Esophagus squamous epithelium (tissue), 5 donors: ENCODE measurements at regions not wholly inside any gene's neighbourhood (a gene's known extent, or its start where the extent isn't known, plus 50 kb on each side); places are given as distances from the start of the nearest gene placed in this dataset.

Experiments used
- DNase-seq: peaks from one replicate; lab custom pipeline; 2025; lab: John Stamatoyannopoulos, UW
- H3K27ac ChIP-seq, 4 donors: fragments of 200-600 bp; sonication (generic); one replicate each; pipeline ENCODE4 v1.5.1; 2016 to 2019; ENCODE audit warnings: mild to moderate bottlenecking in 1 of 4
- H3K27me3 ChIP-seq, 4 donors: fragments of 200-600 bp; sonication (generic); 1 replicate in 3 of 4; 2 replicates in 1 of 4; pipeline versions ENCODE4 v1.5.1 to v1.6.0; 2017 to 2021; ENCODE audit warnings: antibody characterized with exemption in 1 of 4
- H3K36me3 ChIP-seq, 3 donors: fragments of 200-600 bp; sonication (generic); one replicate each; pipeline ENCODE4 v1.5.1; 2016 to 2019
- H3K4me1 ChIP-seq, 3 donors: fragments of 200-600 bp; sonication (generic); one replicate each; pipeline ENCODE4 v1.5.1; 2017 to 2019
- H3K4me3 ChIP-seq, 4 donors: fragments of 200-600 bp; sonication (generic); 1 replicate in 3 of 4; 2 replicates in 1 of 4; pipeline ENCODE4 v1.5.1; 2016 to 2019; ENCODE audit warnings: mild to moderate bottlenecking in 2 of 4, moderate library complexity in 1 of 4
- H3K9me3 ChIP-seq, 3 donors: fragments of 200-600 bp; sonication (generic); one replicate each; pipeline ENCODE4 v1.5.1; 2016 to 2019
- CTCF ChIP-seq, 6 experiments: fragments of 450-650 bp in 4 of 6; fragments of 200-600 bp in 2 of 6; sonication (generic) in 2 of 6; IDR thresholded peaks; one replicate each; pipeline ENCODE4 v1.5.1; 2016 to 2019; ENCODE audit warnings: antibody characterized with exemption in 6 of 6, mild to moderate bottlenecking in 4 of 6, moderate library complexity in 4 of 6
- POLR2A ChIP-seq, 4 donors: fragments of 450-650 bp; IDR thresholded peaks; one replicate each; pipeline ENCODE4 v1.6.1; 2017; ENCODE audit warnings: antibody characterized with exemption in 4 of 4, mild to moderate bottlenecking in 4 of 4, moderate library complexity in 3 of 4
- WGBS, 2 donors: methylation state at CpG; one replicate each; pipeline ENCODE4 v1.1.5; 2018; 5-methylcytosine and 5-hydroxymethylcytosine counted together
- intact Hi-C: fragments of 100-400 bp; cut with DNase I; formaldehyde crosslinking; loops from one replicate; pipeline ENCODE4 v1.15.0; 2022
- donor health status: DM: yes; HTN: yes; CAD: no.

- Histone ChIP-seq H3K4me3 (no peak overlapping the region), H3K9me3 (no peaks in the 10 kb centered on the region), H3K36me3 (no peaks in the 10 kb centered on the region), H3K27me3 (no peaks in the 10 kb centered on the region), H3K27ac (no peak overlapping the region), H3K4me1 (no peaks in the 10 kb centered on the region)
- WGBS, 2 donors: 35 to 46% methylated on average over 3 to 5 of the region's 5 CpGs
- intact Hi-C loops: no loop called here
- TF ChIP-seq POLR2A (IDR thresholded peaks at IDR 0.05) (no peak), CTCF (IDR thresholded peaks at IDR 0.05) (no peak)
- DNase-seq: no peak
Measured at GRCh38 chr5:2579126-2579525, 172.4 kb downstream of the IRX2 start.

DNA sequence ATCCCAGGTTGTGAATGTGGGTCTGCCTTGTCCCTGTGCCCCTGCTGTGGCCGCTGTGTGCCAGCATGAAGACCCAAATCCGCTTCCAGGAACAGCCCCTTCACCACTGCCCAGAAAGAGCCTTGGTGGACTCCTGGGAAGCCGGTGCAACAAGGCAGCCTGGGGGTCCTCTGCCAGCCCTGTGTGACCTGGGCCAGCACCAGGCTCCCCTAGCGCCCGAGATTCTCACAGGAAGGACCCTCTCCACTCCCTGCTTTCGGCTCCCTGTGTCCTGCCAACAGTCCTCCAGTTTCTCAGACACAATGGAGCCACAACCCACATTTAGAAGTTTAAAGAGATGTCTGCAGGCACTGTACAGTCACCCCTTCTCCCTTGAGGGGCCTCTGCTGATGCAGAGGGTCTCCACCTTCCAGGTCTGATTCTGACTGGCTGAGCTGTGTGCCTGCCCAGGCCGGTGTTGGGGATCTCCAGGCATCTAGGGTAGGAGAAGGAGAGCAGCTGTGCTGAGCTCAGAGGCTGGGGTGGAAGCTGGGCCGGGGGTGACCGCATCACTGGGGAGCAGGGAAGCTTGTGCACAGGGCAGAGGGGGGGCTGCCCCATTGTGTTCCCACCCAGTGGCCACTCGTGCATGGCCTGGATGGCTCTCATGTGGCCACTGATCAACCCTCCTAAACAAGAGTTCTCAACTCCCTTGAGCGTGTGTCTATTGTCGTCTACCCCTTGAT, 174.0 kb downstream of the IRX2 start:
- Histone ChIP-seq H3K4me1 (no peaks in the 10 kb centered on the region), H3K27ac (no peak overlapping the region), H3K9me3 (no peaks in the 10 kb centered on the region), H3K27me3 (no peaks in the 10 kb centered on the region), H3K4me3 (no peak overlapping the region), H3K36me3 (no peaks in the 10 kb centered on the region)
- TF ChIP-seq POLR2A (IDR thresholded peaks at IDR 0.05) (no peak), CTCF (IDR thresholded peaks at IDR 0.05) (no peak)
- WGBS, 2 donors: 63 to 71% methylated on average over 6 to 7 of the region's 12 CpGs
- intact Hi-C loops: no loop called here
- DNase-seq: no peak

GRCh38 chr5:2576823-2577222, 174.7 kb downstream of the IRX2 start:
- no peak for DNase-seq
- no peaks in the 10 kb centered on the region for H3K9me3 ChIP-seq
- H3K27ac ChIP-seq: no peak overlapping the region
- H3K4me1 ChIP-seq: no peaks in the 10 kb centered on the region
- H3K27me3 ChIP-seq: no peaks in the 10 kb centered on the region
- no peak overlapping the region for H3K4me3 ChIP-seq
- TF ChIP-seq POLR2A (IDR thresholded peaks at IDR 0.05) (no peak), CTCF (IDR thresholded peaks at IDR 0.05) (no peak)
- H3K36me3 ChIP-seq: no peaks in the 10 kb centered on the region
- 61 to 71% methylated on average over 6 to 9 of the region's 11 CpGs for WGBS, 2 donors
- intact Hi-C loops: no loop called here

DNA sequence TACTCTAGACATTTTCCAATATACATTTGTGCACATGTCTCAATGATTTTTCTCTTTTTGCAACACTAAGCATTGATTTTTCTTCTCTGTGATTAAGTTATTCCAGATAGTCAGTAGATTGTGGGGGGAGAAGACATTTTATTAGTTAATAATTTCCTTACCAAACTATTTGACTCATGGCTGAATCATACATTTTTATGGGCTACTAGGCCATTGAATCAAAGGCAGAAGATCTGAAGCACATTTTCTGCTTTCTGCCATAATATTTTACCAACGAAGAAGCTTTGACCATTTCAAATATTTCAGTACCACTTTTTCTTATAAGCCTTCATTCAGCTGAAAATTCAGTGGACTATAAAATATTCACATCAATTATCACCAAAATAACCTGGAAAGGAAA, 175.6 kb downstream of the IRX2 start:
- 36 to 43% methylated on average over 1 of the region's 1 CpG for WGBS, 2 donors
- no peak for DNase-seq
- Histone ChIP-seq H3K27ac (no peak overlapping the region), H3K9me3 (no peaks in the 10 kb centered on the region), H3K36me3 (no peaks in the 10 kb centered on the region), H3K4me1 (no peaks in the 10 kb centered on the region), H3K27me3 (no peaks in the 10 kb centered on the region), H3K4me3 (no peak overlapping the region)
- intact Hi-C loops: no loop called here
- no peak for TF ChIP-seq POLR2A (IDR thresholded peaks at IDR 0.05)
- no peak for TF ChIP-seq CTCF (IDR thresholded peaks at IDR 0.05)

- 21 to 22% methylated on average over 3 of the region's 3 CpGs for WGBS, 2 donors
Measured at GRCh38 chr5:2575292-2575691, 176.2 kb downstream of the IRX2 start.

More at GRCh38 chr5:2575292-2575691, 176.2 kb downstream of the IRX2 start:
- no peak for DNase-seq
- no peak for TF ChIP-seq POLR2A (IDR thresholded peaks at IDR 0.05)
- TF ChIP-seq CTCF (IDR thresholded peaks at IDR 0.05): no peak
- Histone ChIP-seq H3K27me3 (no peaks in the 10 kb centered on the region), H3K4me3 (no peak overlapping the region), H3K27ac (no peak overlapping the region), H3K4me1 (no peaks in the 10 kb centered on the region), H3K36me3 (no peaks in the 10 kb centered on the region), H3K9me3 (no peaks in the 10 kb centered on the region)
- intact Hi-C loops: no loop called here
